GM04504 (cell line): ENCODE measurements at regions not wholly inside any gene's neighbourhood (a gene's known extent, or its start where the extent isn't known, plus 50 kb on each side); places are given as distances from the start of the nearest gene placed in this dataset.

Experiments used
- DNase-seq: peaks from one replicate; pipeline ENCODE4 v3.0.0-alpha.2; 2012; ENCODE audit warnings: low read depth

DNA sequence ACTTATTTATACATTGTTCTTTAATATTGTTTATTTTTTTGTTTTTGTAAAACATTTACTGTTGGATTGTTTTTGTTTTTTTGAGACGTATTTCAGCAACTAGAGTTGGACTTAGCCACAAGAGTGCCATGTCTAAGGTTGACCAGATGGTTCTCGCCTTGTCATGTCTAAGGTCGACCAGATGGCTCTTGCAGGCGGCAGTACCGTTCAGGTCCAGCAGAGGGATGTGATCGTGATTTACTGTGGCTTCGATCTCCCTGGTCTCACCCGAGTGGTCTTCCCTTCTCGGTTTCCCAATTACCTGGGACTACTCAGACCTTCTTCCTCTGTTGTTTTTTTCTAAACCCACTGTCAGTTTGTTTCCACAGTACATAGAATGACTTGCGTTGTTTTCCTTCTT is 1438.6 kb downstream of the UQCRFS1 start:
- no peak for DNase-seq

DNA sequence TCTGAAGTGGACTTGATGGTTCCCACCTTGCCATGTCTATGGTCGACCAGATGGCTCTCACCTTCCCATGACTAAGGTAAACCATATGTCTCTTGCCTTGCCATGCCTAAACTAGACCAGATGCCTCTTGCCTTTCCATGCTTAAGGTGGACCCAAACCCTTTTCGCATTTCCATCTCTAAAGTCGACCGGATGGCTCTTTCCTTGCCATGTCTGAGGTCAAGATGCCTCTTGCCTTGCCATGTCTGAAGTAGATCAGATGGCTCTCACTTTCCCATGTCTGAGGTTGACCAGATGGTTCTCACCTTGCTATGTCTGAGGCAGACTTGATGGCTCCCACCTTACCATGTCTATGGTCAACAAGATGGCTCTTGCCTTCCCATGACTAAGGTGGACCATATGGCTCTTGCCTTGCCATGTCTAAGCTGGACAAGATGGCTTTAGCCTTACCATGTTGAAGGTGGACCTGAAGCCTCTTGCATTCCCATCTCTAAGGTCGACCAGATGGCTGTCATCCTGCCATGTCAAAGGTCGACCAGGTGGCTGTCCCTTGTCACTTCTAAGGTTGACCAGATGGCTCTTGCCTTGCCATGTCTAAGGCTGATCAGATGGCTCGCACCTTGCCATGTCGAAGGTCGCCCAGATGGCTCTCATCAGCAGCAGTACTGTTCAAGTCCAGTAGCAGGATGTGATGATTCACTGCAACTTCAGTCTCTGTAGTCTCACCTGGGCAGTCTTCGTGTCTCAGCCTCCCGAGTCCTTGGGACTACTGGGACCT is 1439.4 kb downstream of the UQCRFS1 start:
- no peak for DNase-seq

DNA sequence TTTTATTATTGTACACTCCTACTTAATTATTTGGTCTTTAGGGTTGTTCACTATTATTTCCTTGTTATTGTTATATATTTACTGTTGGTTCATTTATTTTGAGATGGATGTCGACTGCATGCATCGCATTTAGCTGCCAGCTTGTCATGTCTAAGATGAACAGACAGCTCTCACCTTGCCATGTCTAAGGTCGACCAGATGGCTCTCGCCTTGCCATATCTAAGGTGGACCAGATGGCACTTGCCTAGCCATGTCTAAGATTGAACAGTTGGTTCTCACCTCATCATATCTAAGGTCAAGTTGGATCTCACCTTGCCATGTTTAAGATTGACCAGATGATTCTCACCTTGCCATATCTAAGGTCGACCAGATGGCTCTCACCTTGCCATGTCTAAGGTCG is 1440.9 kb downstream of the UQCRFS1 start:
- DNase-seq: no peak

DNA sequence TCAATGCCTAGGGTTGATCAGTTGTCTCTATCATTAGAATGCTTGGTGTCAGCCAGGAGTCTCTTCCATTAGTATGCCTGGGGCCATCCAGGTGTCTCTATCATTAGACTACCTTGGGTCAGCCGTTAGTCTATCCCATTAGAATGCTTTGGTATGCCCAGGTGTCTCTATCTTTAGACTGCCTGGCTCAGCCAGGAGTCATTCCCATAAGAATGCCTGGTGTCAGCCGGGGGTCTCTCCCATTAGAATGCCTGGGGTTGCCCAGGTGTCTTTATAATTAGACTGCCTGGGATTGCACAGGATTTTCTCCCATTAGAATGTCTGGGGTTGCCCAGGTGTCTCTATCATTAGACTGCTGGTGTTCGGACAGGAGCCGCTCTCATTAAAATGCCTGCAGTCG is 1442.9 kb downstream of the UQCRFS1 start:
- no peak for DNase-seq

DNA sequence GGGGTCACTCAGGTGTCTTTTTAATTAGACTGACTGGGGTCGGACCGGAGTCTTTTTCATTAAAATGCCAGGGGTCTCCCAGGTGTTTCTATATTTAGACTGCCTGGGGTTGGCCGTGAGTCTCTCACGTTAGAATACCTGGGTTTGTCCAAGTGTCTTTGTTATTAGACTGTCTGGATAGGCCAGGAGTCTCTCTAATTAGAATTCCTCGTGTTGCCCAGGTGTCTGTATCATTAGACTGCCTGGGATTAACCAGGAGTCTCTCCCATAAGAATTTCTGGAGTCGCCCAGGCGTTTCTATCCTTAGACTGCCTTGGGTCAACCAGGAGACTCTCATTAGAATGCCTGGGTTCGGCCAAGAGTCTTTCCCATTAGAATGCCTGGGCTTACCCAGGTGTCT is 1445.7 kb downstream of the UQCRFS1 start:
- no peak for DNase-seq

DNA sequence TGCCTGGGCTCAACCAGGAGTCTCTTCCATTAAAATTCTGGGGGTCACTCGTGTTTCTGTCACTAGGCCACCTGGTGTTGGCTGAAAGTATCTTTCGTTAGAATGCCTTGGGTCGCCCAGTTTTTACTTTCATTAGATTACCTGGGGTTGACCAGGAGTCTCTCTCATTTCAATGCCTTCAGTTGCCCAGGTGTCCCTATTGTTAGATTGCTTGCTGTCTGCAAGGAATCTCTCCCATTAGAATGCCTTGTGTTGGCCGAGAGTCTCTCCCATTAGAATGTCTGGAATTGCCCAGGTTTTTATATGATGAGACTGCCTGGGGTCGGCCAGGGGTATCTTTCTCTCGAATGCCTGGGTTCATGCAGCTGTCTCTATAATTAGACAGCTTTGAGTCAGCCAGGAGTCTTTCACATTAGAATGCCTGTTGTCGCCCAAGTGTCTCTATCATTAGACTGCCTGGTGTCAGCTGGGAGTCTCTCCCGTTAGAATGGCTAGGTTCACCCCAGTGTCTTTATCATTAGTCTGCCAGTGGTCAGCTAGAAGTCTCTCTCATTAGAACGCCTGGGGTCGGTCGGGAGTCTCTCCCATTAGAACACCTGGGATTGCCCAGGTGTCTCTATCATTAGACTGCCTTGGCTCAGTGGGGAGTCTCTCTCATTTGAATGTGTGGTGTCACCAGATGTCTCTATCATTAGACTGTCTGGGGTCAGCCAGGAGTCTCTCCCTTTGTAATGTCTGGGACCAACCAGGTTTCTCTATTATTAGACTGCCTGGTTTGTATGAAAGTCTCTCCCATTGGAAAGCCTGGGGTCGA is 1446.8 kb downstream of the UQCRFS1 start:
- no peak for DNase-seq

DNA sequence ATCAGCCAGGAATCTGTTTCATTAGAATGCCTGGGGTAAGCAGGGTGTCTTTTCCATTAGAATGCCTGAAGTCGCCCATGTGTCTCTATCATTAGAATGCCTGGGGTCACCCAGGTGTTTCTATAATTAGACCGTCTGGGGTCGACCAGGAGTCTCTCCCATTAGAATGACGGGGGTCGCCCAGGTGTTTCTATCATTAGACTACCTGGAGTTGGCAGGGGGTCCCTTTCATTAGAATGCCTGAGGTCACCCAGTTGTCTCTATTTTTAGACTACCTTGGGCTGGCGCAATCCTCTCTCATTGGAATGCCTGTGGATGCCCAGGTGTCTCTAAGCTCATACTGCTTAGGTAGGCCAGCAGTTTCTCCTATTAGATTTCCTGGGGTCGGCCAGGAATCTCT is 1447.6 kb downstream of the UQCRFS1 start:
- no peak for DNase-seq

DNA sequence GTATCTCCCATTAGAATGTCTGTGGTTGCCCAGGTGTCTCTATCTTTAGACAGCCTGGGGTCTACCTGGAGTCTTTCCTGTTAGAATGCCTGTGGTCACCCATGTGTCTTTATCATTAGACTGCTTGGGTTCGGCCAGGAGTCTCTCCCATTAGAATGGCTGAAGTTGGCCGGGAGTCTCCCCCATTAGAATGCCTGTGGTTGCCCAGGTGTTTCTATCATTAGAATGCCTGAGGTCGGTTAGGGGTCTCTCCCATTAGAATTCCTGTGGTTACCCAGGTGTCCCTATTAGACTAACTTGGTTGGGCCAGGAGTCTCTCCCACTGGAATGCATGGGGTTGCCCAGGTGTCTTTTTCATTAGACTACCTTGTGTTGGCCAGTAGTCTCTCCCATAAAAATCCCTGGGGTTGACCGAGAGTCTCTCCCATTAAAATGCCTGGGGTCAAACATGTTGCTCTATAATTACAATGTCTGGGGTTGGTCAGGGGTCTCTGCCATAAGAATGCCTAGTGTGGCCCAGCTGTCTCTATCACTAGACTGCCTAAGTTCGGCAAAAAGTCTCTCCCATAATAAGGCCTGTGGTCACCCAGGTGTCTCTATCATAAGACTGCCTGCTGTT is 1448.7 kb downstream of the UQCRFS1 start:
- DNase-seq: no peak

DNA sequence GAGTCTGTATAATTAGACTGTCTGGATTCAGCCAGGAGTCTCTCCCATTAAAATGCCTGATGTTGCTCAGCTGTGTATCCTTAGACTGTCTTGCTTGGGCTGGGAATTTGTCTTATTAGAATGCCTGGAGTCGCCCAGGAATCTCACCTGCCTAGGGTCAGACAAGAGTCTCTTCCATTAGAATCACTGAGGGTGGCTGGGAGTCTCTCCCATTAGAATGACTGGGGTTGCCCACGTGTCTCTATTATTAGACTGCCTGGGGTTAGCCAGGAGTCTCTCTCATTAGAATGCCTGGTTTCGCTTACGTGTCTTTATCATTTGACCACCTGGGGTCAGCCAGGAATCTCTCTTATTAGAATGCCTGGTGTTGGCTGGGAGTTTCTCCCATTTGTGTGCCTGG is 1450.0 kb downstream of the UQCRFS1 start:
- no peak for DNase-seq

DNA sequence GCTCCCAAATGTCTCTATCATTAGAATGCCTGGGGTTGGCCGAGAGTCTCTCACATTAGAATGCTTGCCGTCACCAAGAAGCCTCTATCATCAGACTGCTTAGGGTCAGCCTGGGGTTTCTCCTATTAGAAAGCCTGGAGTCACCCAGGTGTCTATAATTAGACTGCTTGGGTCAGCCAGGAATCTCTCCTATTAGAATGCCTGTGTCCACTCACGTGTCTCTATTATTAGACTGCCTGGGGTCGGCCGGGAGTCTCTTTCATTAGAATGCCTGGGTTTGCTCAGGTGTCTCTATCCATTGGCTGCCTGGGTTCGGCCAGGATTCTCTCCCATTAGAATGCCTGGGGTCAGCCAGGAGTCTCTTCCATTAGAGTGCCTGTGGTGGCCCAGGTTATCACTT is 1453.1 kb downstream of the UQCRFS1 start:
- no peak for DNase-seq

DNA sequence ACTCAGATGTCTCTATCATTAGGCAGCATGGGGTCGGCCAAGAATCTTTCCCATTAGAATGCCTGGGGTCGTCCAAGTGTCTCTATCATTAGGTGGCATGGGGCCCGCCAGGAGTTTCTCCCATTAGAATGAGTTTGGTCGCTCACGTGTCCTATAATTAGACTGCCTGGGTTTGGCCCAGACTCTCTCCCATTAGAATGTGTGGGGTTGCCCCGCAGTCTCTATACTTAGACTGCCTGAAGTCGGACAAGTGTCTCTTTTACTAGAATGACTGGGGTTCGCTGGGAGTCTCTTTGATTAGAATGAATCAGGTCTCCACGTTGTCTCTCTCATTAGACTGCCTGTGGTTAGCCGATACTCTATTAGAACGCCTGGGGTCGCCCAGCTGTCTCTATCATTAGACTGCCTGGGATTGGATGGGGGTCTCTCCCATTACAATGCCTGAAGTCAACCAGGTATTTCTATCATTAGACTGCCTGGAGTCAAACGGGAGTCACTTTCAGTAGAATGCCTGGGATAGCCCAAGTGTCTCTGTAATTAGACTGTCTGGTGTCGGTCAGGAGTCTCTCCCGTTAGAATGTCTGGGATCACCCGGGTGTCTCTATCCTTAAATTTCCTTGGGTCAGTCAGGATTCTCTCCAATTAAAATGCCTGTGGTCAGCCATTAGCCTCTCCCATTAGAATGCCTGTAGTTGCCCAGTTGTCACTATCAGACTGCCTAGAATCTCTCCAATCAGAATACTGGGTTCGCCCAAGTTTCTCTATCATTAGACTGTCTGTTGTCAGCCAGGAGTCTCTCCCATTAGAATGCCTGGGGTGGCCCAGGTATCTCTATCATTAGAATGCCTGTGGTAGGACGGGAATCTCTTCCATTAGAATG is 1454.1 kb downstream of the UQCRFS1 start:
- DNase-seq: no peak

DNA sequence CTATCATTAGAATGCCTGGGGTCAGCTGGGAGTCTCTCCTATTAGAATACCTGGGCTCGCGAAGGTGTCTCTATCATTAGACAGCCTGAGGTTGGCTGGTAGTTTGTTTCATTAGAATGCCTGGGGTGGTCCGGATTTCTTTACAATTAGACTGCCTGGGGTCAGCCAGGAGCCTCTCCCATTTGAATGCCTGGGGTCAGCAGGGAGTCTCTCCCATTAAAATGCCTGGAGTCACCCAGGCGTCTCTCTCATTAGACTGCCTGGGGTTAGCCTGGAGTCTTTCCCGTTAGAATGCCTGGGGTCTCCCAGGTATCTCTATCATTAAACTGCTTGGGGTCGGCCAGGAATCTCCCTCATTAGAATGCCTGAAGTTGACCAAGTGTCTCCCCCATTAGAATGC is 1458.3 kb downstream of the UQCRFS1 start:
- no peak for DNase-seq

DNA sequence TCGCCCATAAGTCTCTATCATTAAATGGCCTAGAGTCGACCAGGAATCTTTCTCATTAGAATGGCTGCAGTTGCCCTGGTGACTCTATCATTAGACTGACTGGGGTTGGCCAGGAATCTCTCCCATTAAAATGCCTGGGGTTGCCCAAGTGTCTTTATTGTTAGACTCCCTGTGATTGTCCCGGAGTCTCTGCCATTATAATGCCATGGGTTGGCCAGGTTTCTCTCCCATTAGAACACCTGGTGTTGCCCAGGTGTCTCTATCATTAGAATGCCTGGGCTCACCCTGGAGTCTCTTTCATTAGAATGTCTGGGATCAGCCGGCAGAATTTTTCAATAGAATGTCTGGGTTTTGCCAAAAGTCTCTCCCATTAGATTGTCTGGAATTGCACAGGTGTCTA is 1459.3 kb downstream of the UQCRFS1 start:
- no peak for DNase-seq

DNA sequence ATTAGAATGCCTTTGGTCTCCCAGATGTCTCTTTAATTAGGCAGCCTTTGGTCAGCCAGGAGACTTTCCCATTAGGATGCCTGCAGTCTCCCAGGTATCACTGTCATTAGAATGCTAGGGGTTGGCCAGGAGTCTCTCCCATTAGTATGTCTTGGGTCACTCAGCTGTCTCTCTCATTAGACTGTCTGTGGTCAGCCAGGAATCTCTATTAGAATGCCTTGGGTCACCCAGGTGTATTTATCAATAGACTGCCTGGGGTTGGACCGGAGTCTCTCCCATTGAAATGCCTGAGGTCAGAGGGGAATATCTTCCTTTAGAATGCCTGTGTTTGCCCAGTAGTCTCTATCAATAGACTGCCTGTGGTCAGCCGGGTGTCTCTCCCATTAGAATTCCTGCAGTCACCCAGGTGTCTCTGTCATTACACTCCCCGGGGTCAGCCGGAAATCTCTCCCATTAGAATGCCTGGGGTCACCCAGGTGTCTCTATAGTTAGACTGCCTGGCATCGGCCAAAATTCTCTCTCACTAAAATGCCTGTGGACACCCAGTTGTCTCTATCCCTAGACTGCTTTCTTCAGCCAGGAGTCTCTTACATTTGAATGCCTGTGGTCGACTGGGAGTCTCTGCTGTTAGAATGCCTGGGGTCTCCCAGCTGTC is 1460.3 kb downstream of the UQCRFS1 start:
- DNase-seq: no peak

DNA sequence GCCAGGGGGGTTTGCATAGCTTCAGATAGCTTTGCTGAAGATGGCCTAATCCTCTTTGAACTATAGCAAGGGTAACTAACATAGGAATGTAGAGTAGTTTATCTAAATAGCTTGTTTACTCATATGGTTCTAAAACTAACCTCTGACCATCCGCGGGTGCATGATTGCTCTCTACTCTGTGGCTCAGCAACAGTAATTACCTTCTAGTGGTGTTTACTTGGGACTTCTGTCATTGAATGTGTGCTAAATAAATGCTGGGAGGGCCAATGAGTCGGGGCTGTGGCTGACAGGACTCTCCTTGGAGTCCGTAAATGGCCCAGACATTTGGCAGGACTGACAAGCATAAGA is 1461.9 kb downstream of the UQCRFS1 start:
- no peak for DNase-seq

DNA sequence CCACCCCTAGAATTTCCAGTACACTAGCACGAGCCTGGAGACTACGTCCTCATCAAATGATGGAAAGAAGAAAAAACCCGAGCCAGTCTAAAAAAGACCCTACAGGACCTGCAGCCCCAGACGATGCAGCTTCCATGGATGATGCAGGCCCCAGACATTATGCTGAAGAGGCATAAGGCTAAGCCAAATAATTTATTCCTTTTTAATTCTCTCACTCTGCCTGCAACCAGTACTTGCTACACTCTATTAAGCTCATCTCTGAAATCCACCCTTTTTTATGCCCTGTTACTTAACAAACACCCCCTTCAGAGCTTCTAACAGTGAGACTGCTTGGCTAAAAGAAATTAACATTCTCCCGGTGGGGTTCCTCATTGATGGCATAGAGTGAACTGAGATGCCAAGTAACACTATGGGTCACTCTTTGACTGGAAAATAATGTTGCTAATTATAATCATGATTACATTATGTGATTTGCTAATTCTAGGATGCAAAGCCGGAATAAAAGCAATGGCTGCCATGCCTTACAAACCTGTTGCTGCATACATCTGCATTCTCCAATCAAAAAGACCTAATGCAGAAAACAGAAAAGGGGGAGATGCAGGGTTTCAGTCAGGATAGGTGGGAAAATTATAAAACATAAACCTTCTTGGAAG is 1462.4 kb downstream of the UQCRFS1 start:
- DNase-seq: no peak

DNA sequence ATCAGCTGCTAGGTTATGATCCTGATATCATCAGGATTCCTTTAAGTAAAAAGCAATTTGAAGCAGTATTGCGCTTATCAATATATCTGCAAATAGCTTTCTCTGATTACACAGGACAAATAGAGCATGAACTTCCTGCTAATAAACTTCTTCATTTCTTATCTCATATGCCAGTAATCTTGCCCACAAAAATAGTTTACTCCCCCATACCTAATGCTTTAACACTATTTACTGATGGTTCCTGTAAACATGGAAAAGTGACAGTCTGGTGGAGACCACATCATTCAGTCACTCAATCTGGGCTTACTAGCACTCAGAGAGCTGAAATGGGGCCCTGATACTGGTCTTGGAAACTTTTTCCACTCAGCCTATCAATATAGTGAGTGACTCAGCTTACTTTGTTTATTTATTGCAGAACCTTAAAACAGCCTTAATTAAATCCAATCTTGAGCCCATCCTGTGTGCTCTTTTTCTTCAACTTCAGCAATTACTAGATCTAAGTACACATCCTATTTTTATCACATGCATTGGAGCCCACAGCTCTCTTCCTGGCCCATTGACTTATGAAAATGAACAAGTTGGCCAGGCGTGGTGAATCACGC is 1464.3 kb downstream of the UQCRFS1 start:
- DNase-seq: no peak

DNA sequence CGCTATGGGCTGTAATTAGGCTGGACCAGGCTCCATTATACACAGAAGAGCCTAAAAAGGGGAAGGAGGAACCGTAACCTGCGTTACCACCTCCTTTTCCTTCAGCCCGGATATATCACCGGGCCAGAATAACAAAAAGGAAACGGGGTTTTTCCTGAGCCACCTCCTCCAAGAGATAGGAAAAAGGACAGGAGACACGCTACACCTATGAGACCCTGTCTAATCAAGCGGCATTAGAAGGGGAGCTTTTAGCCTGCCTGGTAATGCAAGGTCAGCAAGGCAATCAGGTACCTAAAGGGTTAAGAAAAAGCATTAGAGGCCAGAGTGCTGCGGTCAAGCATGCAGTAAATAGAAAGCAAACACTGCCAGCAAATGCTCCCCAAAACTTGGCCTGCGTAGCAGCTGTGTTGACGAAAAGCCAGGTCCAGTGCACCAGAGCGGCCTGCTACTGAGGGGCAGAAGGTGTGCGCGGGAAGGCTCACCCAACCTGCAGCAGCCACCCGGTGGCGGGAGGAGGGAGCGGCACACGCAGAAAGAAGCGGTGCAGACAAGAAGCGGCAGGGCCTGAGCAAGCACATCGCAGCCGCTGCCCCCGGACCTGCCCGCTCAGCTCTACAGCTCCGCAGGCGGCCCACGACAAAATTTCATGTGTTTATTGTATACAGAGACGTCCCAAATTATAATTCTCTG is 1466.1 kb downstream of the UQCRFS1 start:
- DNase-seq: no peak

DNA sequence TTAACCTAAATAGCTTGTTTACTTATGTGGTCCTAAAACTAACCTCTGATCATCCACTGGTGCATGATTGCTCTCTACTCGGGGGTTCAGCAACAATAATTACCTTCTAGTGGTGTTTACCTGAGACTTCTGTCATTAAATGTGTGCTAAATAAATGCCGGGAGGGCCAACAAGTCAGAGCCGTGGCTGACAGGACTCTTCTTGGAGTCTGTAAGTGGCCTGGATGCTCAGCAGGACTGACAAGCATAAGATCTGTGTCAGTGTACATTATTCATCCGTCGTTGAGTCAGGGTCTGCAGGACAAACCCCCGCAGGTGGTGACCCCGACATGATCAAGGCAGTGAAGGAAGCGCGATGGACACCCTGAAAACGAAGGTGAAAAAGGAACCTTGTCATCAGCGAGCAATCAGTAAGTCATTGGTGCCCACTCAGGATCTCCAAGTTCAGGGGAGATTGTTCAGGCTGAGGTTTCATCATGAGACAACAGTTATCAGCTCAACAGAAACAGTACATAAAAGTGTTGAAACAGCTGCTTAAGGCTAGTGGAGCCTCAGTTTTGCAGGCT is 1466.9 kb downstream of the UQCRFS1 start:
- no peak for DNase-seq
